ENCODE measurements at regions not wholly inside any gene's neighbourhood (a gene's known extent, or its start where the extent isn't known, plus 50 kb on each side); places are given as distances from the start of the nearest gene placed in this dataset.
"Not testable (repeated sequence)": the region's sequence is repeated elsewhere in the genome, so short reads cannot be mapped to it uniquely, and the experiment has no call there.

DNA sequence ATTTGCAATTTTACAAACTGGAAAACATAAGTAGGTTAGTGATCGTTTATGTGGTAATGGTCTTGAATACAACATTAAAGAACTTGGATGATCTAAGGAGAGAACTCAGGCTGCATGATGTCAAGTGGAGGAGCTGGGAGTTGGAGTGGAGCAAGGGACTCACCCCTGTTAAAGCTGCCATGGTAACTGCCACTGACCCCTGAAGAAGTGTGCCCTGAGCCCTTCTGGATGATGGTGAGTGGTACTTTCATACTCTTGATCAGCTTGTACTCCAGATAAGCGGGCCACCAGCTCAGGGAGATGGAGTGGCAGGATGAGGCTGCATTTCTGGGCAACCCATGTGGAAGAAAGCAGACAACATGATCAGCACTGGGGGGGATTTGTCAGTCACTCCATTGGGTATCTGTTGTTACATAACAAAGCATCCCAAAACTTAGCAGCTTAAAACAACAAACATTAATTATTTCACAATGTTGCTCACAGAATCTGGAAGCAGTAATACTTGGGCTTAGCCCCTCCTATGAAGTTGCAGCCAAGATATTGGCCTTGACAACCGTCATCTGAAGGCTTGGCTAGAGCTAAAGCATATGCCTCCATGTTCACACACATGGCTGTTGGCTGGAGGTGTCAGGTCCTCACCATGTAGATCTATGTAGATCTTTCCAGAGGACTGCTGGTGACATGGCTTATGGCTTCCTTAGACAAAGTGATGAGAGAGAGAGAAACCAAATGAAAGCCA, 213.8 kb downstream of the DUSP10 start:
- DNase-seq (ENCODE audit: low spot score): no peak

- not testable (repeated sequence) for DNase-seq (ENCODE audit: low spot score)
Observed at GRCh38 chr1:221530159-221530558, 211.7 kb downstream of the DUSP10 start.

DNA sequence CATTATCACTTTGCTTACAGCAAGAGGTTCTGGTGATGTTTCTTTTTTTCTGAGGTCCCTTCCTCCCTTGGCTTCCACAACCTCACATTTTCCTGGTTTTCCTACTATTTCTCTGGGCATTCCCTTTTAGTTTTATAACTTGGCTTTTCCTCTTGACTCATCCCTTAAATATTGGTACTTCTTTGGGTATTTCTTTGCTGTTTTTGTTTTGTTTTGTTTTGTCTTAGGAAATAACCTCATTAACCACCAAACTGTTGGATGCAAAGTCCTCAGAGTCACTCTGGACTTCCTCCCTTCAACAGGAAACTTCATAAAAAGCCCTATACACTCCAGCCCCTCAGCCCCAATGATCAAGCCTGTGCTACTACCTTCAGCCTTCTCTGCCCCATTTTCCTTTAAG, 211.1 kb downstream of the DUSP10 start:
- no peak for DNase-seq (ENCODE audit: low spot score)

DNA sequence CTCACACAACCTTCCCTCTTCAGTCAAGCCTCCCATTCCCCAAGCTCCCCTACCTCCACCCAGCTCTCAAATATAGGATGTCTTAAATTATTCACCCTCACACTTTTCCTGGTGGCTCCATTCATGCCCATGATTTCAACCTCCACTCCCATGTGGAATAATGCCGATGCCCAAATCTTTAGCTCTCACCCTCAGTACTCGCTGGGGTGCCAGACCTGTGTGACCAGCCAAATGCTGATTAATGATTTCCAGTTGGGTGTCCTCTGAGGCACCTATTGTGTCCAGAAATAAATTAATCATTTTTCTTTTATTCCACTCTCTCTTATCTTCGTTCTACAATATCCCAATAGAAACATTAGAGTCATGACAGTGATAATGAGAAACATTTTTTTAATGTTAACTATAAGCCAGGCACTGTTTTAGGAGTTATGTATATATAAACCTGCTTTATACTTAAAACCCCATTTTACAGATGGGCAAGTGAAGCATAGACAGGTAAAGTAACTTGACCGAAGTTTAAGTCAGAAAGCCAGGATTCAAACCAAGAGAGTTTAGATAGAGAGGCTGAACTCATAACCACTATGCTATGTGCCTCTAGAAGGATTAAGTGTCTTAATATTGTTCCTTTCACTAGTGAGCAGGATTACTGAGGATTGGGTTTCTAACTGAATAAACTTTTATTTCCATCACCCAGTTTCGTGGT, 209.7 kb downstream of the DUSP10 start:
- no peak for DNase-seq (ENCODE audit: low spot score)

GRCh38 chr1:221541296-221541695, 200.6 kb downstream of the DUSP10 start:
- no peak for DNase-seq (ENCODE audit: low spot score)

GRCh38 chr1:221543529-221544120, 198.3 kb downstream of the DUSP10 start:
- DNase-seq (ENCODE audit: low spot score): no peak

DNA sequence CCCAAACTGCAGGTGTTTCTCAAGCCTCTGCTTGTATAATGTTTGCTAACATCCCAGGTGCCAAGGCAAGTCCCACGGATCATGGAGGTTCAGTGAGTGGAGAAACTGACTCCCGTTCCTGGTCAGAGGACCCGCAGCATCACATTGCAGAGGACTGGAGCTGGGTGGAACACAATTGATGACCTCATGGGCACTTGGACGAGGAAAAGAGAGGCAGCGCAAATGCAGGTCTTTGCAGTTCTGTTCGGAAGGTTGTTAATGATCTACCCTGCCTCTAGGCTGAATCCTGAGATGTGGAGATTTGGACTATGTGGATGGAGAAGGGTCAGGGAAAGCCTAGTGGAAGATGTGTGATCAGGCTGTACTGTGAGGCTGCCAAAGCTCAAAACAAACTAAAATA, 192.9 kb downstream of the DUSP10 start:
- peak; percentile 23 for DNase-seq (ENCODE audit: low spot score)

- DNase-seq (ENCODE audit: low spot score): no peak
Observed at GRCh38 chr1:221549815-221550214, 192.1 kb downstream of the DUSP10 start.

GRCh38 chr1:221552792-221553191, 189.1 kb downstream of the DUSP10 start:
- DNase-seq (ENCODE audit: low spot score): not testable (repeated sequence)

GRCh38 chr1:221555689-221556433, 186.0 kb downstream of the DUSP10 start:
- no peak for DNase-seq (ENCODE audit: low spot score)

DNA sequence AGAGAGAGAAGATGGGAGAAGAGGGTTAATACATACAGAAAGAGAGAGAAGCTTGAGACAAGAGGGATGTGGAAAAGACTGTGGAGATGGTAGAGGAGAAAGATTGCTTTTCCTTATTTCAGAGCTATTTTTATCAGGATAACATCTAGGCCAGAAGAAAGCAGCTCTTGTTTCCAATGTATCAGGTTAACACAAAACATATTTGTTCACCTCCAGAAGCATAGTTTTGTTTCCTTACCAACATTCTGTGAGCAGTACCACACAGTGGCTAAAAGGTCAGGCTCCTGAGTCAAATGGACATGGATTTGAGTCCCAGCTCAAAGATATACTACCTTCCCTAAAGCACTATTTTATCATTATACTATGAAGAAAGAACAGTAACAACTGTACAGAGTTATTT, 185.5 kb downstream of the DUSP10 start:
- DNase-seq (ENCODE audit: low spot score): no peak

GRCh38 chr1:221557013-221557412, 184.9 kb downstream of the DUSP10 start:
- no peak for DNase-seq (ENCODE audit: low spot score)

DNA sequence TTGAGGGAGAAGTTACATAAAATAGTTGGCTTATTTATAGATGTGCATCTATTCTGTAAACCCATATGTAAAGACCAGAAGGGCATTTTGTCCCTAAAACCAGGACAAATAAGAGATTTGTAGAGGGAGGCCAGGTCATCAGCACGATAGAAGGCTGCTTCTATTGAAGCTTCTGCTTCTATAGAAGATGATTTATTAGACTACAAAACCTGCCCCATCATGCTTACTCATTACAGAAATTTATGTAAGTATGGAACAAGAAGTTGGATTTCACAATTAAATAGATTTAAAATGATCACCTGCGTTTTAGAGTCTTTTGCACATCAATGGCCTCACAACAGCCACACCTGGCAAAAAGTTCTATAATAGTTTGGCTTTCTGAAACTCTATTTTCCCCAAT, 183.5 kb downstream of the DUSP10 start:
- DNase-seq (ENCODE audit: low spot score): no peak

- DNase-seq (ENCODE audit: low spot score): no peak
Observed at GRCh38 chr1:221559911-221560310, 182.0 kb downstream of the DUSP10 start.

DNA sequence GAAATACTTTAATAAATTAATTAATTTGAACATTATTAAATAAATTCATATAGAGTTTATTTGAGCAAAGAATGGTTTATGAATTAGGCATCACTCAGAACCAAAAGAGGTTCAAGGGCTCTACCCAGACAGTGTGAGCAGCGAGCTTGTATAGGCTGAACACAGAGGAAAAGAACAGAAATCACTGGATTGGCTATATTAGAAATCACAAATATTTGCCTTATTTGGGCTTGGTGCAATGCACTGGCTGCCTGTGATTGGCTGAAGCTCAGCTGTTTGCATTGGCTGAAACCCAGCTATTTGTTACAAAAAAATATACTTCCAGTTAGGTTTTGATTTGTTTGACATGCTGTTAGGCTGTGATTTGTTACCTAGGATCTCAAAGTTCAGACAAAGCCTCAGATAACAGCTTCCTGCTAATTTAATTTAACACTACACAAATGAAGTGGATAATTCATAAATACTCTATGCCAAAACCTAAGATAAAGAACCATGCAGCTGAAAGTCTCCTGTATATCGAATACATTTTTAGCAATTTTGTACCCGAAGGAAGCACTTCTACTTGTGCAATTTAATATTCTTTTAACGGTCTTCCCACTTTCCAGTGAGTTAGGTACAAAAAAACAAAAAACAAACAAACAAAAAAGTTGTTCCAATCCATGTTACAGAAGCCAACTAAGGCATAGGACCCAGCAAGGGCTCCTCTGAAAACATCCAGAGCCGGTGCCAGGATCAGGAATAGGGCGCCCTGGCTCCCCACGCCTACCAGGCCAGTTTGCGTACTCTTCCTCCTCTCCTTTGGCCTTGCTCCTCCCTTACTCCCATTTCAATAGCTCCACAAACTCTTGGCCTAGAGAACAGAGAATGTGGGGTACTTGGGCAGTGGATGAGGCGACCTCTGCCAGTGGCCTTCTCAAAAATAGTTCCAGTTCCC, 179.1 kb downstream of the DUSP10 start:
- no peak for DNase-seq (ENCODE audit: low spot score)

- DNase-seq (ENCODE audit: low spot score): no peak
Observed at GRCh38 chr1:221563476-221563921, 178.4 kb downstream of the DUSP10 start.

- DNase-seq (ENCODE audit: low spot score): no peak
Observed at GRCh38 chr1:221564891-221565290, 177.0 kb downstream of the DUSP10 start.

DNA sequence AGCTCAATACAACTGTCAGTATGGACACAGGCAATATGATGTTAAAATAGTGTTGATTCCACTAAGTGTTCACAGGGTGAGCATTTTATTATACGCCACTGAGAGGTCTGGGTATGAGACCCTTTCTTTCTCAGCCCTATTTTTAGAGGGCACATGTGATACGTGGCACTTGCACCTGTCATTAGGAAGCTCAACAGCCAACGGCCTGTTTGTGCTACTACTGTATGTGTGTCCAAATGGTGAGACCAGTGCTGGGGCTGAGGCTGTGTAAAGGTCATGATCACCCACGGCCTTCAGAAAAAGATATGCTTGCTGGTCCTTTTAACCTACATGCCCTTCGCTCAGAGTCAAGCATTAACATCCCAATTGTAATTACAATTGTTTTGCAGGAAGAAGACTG, 176.2 kb downstream of the DUSP10 start:
- no peak for DNase-seq (ENCODE audit: low spot score)

- no peak for DNase-seq (ENCODE audit: low spot score)
Observed at GRCh38 chr1:221567859-221568507, 173.9 kb downstream of the DUSP10 start.

DNA sequence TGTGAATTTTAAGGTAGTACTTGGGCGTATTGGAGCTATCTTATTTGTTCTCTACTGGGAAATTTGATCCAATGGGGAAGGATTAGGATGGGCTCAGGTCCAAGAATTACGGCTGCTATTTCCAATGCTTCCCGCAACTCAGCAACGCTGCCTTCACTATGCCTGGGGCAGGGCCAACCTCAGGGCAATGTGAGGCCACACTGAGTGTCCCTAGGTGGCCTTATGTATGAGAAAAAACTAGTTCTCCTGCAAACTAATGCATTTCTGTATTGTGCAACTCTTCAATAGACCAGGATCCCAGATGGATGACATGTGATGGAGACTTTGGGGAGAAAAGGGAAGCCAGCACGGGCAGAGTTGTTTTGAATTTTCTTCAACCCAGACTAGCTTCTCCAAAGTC, 168.1 kb downstream of the DUSP10 start:
- DNase-seq (ENCODE audit: low spot score): no peak

DNA sequence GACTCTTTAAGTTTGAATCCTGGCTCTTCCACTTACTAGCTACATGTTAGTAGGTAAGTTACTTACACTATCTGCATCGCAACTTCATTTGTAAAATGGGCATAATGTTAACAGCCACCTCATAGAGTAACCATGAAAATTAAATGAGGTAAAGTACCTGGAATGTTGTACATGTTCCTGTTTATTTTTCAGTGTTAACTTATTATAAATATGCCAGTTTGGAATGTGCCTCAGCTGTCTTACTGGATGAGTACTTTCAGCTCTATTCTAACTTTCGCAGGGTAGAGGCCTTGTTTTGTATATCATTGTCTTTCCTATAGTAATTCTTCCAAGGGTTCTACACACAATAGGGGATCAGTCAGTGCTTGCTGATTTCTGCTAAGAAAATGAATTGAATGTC, 167.4 kb downstream of the DUSP10 start:
- DNase-seq (ENCODE audit: low spot score): no peak

Measured in mucosa of gallbladder (tissue), 1 donor.